Panc1 (cell line): ENCODE measurements at regions not wholly inside any gene's neighbourhood (a gene's known extent, or its start where the extent isn't known, plus 50 kb on each side); places are given as distances from the start of the nearest gene placed in this dataset.

ENCODE experiments used
- ATAC-seq: fragments of 200-7000 bp; cut with Tn5 transposase; 2 replicates; pipeline ENCODE4 v1.9.1; 2020; ENCODE audit warnings: mild to moderate bottlenecking, moderate library complexity
- BruUV-seq: library from RNA; stranded (reverse); fragments of 400-500 nt; replicated peaks from 2 replicates; lab custom pipeline; 2021; lab: Mats Ljungman, UMichigan
- CTCF ChIA-PET: fragments of 300-600 bp; sonication (Branson Sonifier 250); formaldehyde crosslinking; loops from one replicate; lab custom pipeline; 2022; ENCODE audit warnings: antibody characterized with exemption; lab: Charles Lee
- POLR2A ChIA-PET: fragments of 300-600 bp; sonication (Branson Sonifier 250); formaldehyde crosslinking; loops from one replicate; lab custom pipeline; 2022; ENCODE audit warnings: antibody characterized with exemption; lab: Charles Lee
- DNase-seq: peaks from one replicate; pipeline ENCODE4 v3.0.0-alpha.2; 2010; ENCODE audit warnings: low read depth, low spot score
- H3K27ac ChIP-seq: 2 replicates; pipeline ENCODE4 v1.5.1; 2011; ENCODE audit warnings: mild to moderate bottlenecking, low read length, inconsistent platforms
- H3K27me3 ChIP-seq: fragments of 200-500 bp; sonication (Bioruptor generic); 2 replicates; pipeline ENCODE4 v1.6.0; 2014; ENCODE audit warnings: low read length, inconsistent platforms; ENCODE audit not compliant: control insufficient read depth, insufficient read depth
- H3K36me3 ChIP-seq: fragments of 200-500 bp; sonication (Bioruptor generic); 2 replicates; pipeline ENCODE4 v1.5.1; 2014; ENCODE audit warnings: inconsistent platforms, mild to moderate bottlenecking, low read length, moderate library complexity; ENCODE audit not compliant: control insufficient read depth, insufficient read depth
- H3K4me1 ChIP-seq: 2 replicates; pipeline ENCODE4 v1.5.1; 2011; ENCODE audit warnings: inconsistent platforms, mild to moderate bottlenecking, low read length, moderate library complexity; ENCODE audit not compliant: control insufficient read depth, insufficient read depth
- H3K4me3 ChIP-seq, 2 experiments: 2 replicates each; pipeline ENCODE4 v1.5.1; 2011 to 2012; ENCODE audit warnings: low read depth in 2 of 2, low read length in 2 of 2, mild to moderate bottlenecking in 2 of 2, inconsistent platforms in 1 of 2, moderate library complexity in 1 of 2
- H3K9me3 ChIP-seq: fragments of 200-500 bp; sonication (Bioruptor generic); 2 replicates; pipeline ENCODE4 v1.5.1; 2014; ENCODE audit warnings: low read depth, mild to moderate bottlenecking, inconsistent platforms, low read length, moderate library complexity; ENCODE audit not compliant: control insufficient read depth, insufficient read depth
- POLR2AphosphoS5 ChIP-seq: IDR thresholded peaks from 2 replicates; pipeline ENCODE4 v1.6.1; 2012; ENCODE audit warnings: mild to moderate bottlenecking, low read depth, low read length, moderate library complexity
- SIN3A ChIP-seq: IDR thresholded peaks from 2 replicates; pipeline ENCODE4 v1.6.1; 2012; ENCODE audit warnings: low read depth, mild to moderate bottlenecking, low read length, moderate library complexity, borderline replicate concordance; ENCODE audit not compliant: insufficient read depth
- TCF7L2 ChIP-seq: IDR thresholded peaks from 2 replicates; pipeline ENCODE4 v1.6.1; 2011; ENCODE audit warnings: mild to moderate bottlenecking, low read depth, low read length, inconsistent platforms
- in situ Hi-C: cut with HindIII; loops from 2 replicates; pipeline ENCODE4 v1.10.0; 2016; ENCODE audit warnings: low sequenced_read_pairs, low pct_unique_long_range_greater_than_20kb
- intact Hi-C: fragments of 100-400 bp; cut with micrococcal nuclease; formaldehyde crosslinking; loops from one replicate; pipeline ENCODE4 v1.10.0; 2022; ENCODE audit not compliant: unreplicated experiment
- TF ChIP-seq, protein P1 (sequence below): fragments of 450-650 bp; IDR thresholded peaks from 2 replicates; pipeline ENCODE4 v1.5.1; 2017; ENCODE audit warnings: mild to moderate bottlenecking
- TF ChIP-seq, protein P2 (sequence below), 2 experiments: IDR thresholded peaks; 2 replicates each; pipeline ENCODE4 v1.6.1; 2011 to 2012; ENCODE audit warnings: low read depth in 2 of 2, control low read depth in 1 of 2, low read length in 1 of 2, mild to moderate bottlenecking in 1 of 2, moderate library complexity in 1 of 2; ENCODE audit not compliant: insufficient read depth in 1 of 2

DNA sequence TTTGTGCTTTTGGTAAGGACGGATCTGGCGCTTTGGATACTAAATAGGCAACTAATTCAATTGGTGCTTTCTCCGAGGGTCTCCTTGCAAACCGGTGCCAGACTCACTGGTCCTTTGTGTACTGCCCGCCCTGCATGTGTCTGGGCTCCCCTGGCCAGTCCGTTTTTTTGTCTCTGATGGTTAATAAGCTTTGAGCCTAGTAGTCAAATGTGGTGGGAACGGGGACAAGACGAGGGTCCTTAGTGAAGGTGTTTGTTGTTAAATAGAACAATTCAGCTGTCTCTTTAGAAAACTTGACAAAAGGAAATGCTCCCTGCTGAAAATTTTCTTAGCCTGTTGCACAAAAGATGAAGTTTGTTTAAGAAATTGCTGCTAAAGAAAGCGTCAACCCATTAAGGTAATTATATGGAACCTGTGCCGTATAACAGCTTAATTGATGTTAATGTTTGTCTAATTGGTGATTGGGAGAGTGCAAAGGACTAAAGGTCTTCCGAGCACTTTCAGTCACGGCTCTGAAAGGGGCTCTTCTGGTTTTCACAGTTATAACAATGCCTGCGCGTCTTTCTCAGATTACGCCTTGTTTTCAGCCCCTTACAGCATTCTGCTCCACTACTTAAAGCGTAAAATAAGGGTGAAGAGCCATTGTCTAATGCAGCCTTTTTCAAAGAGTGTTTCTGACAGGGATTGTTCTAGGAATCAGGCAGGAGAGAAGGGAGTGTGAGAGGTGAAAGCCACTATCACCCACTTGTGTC is 537.4 kb downstream of the PRKD1 start:
- DNase-seq = no peak
- TF ChIP-seq, protein P1, sequence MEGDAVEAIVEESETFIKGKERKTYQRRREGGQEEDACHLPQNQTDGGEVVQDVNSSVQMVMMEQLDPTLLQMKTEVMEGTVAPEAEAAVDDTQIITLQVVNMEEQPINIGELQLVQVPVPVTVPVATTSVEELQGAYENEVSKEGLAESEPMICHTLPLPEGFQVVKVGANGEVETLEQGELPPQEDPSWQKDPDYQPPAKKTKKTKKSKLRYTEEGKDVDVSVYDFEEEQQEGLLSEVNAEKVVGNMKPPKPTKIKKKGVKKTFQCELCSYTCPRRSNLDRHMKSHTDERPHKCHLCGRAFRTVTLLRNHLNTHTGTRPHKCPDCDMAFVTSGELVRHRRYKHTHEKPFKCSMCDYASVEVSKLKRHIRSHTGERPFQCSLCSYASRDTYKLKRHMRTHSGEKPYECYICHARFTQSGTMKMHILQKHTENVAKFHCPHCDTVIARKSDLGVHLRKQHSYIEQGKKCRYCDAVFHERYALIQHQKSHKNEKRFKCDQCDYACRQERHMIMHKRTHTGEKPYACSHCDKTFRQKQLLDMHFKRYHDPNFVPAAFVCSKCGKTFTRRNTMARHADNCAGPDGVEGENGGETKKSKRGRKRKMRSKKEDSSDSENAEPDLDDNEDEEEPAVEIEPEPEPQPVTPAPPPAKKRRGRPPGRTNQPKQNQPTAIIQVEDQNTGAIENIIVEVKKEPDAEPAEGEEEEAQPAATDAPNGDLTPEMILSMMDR = no peak
- no peak for TF ChIP-seq SIN3A
- TF ChIP-seq, protein P2, sequence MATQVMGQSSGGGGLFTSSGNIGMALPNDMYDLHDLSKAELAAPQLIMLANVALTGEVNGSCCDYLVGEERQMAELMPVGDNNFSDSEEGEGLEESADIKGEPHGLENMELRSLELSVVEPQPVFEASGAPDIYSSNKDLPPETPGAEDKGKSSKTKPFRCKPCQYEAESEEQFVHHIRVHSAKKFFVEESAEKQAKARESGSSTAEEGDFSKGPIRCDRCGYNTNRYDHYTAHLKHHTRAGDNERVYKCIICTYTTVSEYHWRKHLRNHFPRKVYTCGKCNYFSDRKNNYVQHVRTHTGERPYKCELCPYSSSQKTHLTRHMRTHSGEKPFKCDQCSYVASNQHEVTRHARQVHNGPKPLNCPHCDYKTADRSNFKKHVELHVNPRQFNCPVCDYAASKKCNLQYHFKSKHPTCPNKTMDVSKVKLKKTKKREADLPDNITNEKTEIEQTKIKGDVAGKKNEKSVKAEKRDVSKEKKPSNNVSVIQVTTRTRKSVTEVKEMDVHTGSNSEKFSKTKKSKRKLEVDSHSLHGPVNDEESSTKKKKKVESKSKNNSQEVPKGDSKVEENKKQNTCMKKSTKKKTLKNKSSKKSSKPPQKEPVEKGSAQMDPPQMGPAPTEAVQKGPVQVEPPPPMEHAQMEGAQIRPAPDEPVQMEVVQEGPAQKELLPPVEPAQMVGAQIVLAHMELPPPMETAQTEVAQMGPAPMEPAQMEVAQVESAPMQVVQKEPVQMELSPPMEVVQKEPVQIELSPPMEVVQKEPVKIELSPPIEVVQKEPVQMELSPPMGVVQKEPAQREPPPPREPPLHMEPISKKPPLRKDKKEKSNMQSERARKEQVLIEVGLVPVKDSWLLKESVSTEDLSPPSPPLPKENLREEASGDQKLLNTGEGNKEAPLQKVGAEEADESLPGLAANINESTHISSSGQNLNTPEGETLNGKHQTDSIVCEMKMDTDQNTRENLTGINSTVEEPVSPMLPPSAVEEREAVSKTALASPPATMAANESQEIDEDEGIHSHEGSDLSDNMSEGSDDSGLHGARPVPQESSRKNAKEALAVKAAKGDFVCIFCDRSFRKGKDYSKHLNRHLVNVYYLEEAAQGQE (IDR thresholded peaks at IDR 0.05; ENCODE audit: insufficient read depth in 1 of 2, low read depth in 2 of 2, low read length in 1 of 2) = no peak
- TF ChIP-seq TCF7L2 = no peak
- TF ChIP-seq POLR2AphosphoS5 = no peak
- no peak for ATAC-seq
- Histone ChIP-seq H3K36me3 (no peaks in the 10 kb centered on the region), H3K27me3 (no peaks in the 10 kb centered on the region), H3K4me1 (no peaks in the 10 kb centered on the region), H3K9me3 (no peaks in the 10 kb centered on the region), H3K4me3 (no peak overlapping the region), H3K27ac (no peak overlapping the region)
- POLR2A ChIA-PET = no interaction called here
- in situ Hi-C loops (no loop called here), intact Hi-C loops (no loop called here)
- BruUV-seq = no TSS peak
- CTCF ChIA-PET = no interaction called here

DNA sequence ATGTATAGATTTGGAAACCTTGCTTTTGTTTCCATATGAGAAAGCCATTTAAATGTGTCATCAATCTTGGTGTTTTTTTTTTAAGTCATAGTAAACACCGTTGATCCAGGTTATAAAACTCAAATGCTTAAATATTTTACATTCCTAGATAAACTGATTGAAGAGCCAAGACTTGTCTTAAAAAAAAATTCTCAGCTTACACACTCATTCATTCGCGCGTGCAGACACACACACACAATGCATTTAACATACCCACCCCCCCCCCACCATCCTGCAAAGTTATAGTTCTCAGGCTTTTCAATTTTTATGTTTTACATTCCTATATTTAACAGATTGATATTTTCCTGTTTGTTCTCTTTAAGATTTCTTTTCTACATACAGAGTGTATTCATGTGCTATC is 536.4 kb downstream of the PRKD1 start:
- BruUV-seq = no TSS peak
- ChIA-PET POLR2A (no interaction called here), CTCF (no interaction called here)
- H3K4me3 ChIP-seq = no peak overlapping the region
- intact Hi-C loops = no loop called here
- no peak for DNase-seq
- in situ Hi-C loops = no loop called here
- TF ChIP-seq SIN3A = no peak
- H3K27ac ChIP-seq = no peak overlapping the region
- no peak for ATAC-seq
- no peaks in the 10 kb centered on the region for H3K27me3 ChIP-seq
- no peaks in the 10 kb centered on the region for H3K9me3 ChIP-seq
- no peaks in the 10 kb centered on the region for H3K4me1 ChIP-seq
- H3K36me3 ChIP-seq = no peaks in the 10 kb centered on the region

DNA sequence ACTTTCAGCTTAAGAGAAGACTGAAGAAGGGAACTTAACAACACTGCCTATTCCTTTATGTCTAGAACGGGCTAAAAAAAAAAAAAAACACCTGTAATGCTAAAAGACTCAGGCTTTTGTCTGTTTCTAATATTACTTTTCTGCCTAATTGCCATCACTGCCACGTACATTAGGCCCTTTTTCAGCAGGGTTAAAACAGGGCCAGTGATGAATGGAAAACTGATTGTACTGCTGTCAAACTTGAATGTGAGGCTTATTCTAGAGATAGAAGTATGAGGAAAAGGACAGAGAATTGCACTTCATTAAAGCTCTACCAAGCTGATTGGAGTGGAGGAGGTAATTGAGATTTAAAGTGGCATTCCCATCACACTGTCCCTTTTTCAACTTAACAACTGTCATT is 535.8 kb downstream of the PRKD1 start:
- Histone ChIP-seq H3K4me3 (no peak overlapping the region), H3K27ac (no peak overlapping the region), H3K27me3 (no peaks in the 10 kb centered on the region), H3K36me3 (no peaks in the 10 kb centered on the region), H3K9me3 (no peaks in the 10 kb centered on the region), H3K4me1 (no peaks in the 10 kb centered on the region)
- ATAC-seq = no peak
- in situ Hi-C loops (no loop called here), intact Hi-C loops (no loop called here)
- no peak for TF ChIP-seq TCF7L2
- TF ChIP-seq SIN3A = no peak
- TF ChIP-seq, protein P1 = no peak
- no peak for TF ChIP-seq POLR2AphosphoS5
- TF ChIP-seq, protein P2 (IDR thresholded peaks at IDR 0.05; ENCODE audit: insufficient read depth in 1 of 2, low read depth in 2 of 2, low read length in 1 of 2) = no peak
- DNase-seq = no peak
- BruUV-seq = no TSS peak
- ChIA-PET POLR2A (no interaction called here), CTCF (no interaction called here)
